Effector memory CD8-positive, alpha-beta T cell (primary cell): ENCODE measurements at regions not wholly inside any gene's neighbourhood (a gene's known extent, or its start where the extent isn't known, plus 50 kb on each side); places are given as distances from the start of the nearest gene placed in this dataset.
"Not testable (repeated sequence)": the region's sequence is repeated elsewhere in the genome, so short reads cannot be mapped to it uniquely, and the experiment has no call there.

ENCODE experiments used
- ATAC-seq: fragments of 150-1000 bp; cut with Tn5 transposase; replicated peaks from 2 replicates; pipeline ENCODE4 v1.10.0; 2021; ENCODE audit warnings: mild to moderate bottlenecking, moderate library complexity
- DNase-seq, 3 experiments: peaks; one replicate each; pipeline ENCODE4 v3.0.0; 2021
- H3K27ac Mint-ChIP-seq, 2 donors: one replicate each; pipeline ENCODE4 v1.8.0; 2022; ENCODE audit warnings: mild to moderate bottlenecking in 2 of 2, mixed read lengths in 2 of 2, moderate library complexity in 2 of 2
- H3K27me3 Mint-ChIP-seq, 2 donors: one replicate each; pipeline ENCODE4 v1.8.0; 2022; ENCODE audit warnings: mixed read lengths in 2 of 2
- H3K36me3 Mint-ChIP-seq: one replicate; pipeline ENCODE4 v1.8.0; 2022; ENCODE audit warnings: mild to moderate bottlenecking, moderate library complexity, mixed read lengths; ENCODE audit not compliant: insufficient read depth
- H3K4me1 Mint-ChIP-seq, 2 donors: one replicate each; pipeline ENCODE4 v1.8.0; 2022; ENCODE audit warnings: low read depth in 2 of 2, mixed read lengths in 2 of 2
- H3K4me3 Mint-ChIP-seq, 2 donors: one replicate each; pipeline ENCODE4 v1.8.0; 2022; ENCODE audit warnings: mild to moderate bottlenecking in 2 of 2, mixed read lengths in 2 of 2, moderate library complexity in 2 of 2
- H3K9me3 Mint-ChIP-seq, 2 donors: one replicate each; pipeline ENCODE4 v1.8.0; 2022; ENCODE audit warnings: mixed read lengths in 2 of 2

DNA sequence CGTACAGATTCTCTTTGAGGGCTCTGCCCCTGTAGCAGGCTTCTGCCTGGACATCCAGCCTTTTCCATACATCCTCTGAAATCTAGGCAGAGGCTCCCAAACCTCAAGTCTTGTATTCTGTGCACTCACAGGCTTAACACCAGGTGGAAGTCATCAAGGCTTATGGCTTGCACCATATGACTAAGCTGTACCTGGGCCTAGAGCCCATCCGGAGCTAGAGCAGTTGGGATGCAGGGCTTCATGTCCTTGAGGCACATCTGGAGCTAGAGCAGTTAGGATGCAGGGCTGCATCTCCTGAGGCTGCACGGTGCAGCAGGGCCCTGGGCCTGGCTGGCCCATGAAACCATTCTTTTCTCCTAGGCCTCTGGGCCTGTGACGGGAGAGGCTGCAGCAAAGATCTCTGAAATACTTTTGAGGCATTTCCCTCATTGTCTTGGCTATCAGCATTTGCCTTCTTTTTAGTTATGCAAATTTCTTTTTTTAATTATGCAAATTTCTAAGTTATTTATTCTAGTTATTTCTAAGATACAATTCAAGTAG, 98.7 kb downstream of the CD24 start:
- H3K36me3 Mint-ChIP-seq = no peaks in the 10 kb centered on the region
- H3K4me1 Mint-ChIP-seq = no peaks in the 10 kb centered on the region
- ATAC-seq (no peak), DNase-seq (no peak)
- H3K4me3 Mint-ChIP-seq = no peak overlapping the region
- H3K27me3 Mint-ChIP-seq = peaks cover 0 to 12% of the 10 kb centered on the region in 2 donors
- no peaks in the 10 kb centered on the region for H3K9me3 Mint-ChIP-seq
- H3K27ac Mint-ChIP-seq = no peak overlapping the region

DNA sequence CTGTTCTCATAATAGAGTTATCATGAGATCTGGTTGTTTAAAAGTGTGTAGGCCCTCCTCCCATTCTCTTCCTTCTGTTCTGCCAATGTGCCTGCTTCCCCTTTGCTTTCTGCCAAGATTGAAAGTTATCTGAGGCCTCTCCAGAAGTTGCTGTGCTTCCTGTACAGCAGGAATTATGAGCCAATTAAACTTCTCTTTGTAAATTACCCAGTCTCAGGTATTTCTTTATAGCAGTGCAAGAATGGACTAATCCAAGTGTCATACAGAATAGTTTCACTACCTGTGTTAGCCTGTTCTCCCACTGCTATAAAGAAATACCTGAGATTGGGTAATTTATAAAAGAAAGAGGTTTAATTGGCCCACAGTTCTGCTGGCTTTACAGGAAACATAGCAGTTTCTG, 100.0 kb downstream of the CD24 start:
- Mint-ChIP-seq H3K27me3 (peaks cover 0 to 12% of the 10 kb centered on the region in 2 donors), H3K36me3 (no peaks in the 10 kb centered on the region), H3K4me3 (no peak overlapping the region), H3K9me3 (no peaks in the 10 kb centered on the region), H3K27ac (no peak overlapping the region), H3K4me1 (no peaks in the 10 kb centered on the region)
- ATAC-seq = no peak
- no peak for DNase-seq

DNA sequence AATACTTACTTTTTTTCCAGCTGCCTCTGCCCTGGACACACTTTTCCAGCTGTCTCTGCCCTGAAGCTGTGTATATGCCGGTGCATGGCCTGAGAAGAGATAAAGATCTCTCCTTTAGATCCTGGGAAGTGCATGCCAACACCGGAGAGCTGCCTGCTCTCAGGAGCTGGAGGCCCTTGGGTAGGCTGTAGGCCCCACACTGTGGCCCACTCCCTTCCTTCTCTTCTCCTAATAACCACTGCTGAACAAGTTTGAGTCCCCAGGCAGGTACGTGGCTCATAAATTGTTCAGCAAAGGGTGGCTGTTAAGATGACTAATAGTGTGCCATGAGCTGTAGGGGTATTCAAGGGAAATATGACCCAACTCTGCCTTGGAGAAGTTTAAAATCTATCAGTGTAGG, 102.5 kb downstream of the CD24 start:
- Mint-ChIP-seq H3K9me3 (no peaks in the 10 kb centered on the region), H3K4me1 (no peaks in the 10 kb centered on the region), H3K36me3 (no peaks in the 10 kb centered on the region), H3K27ac (no peak overlapping the region), H3K27me3 (peaks cover 0 to 5% of the 10 kb centered on the region in 2 donors), H3K4me3 (no peak overlapping the region)
- DNase-seq (no peak), ATAC-seq (no peak)

DNA sequence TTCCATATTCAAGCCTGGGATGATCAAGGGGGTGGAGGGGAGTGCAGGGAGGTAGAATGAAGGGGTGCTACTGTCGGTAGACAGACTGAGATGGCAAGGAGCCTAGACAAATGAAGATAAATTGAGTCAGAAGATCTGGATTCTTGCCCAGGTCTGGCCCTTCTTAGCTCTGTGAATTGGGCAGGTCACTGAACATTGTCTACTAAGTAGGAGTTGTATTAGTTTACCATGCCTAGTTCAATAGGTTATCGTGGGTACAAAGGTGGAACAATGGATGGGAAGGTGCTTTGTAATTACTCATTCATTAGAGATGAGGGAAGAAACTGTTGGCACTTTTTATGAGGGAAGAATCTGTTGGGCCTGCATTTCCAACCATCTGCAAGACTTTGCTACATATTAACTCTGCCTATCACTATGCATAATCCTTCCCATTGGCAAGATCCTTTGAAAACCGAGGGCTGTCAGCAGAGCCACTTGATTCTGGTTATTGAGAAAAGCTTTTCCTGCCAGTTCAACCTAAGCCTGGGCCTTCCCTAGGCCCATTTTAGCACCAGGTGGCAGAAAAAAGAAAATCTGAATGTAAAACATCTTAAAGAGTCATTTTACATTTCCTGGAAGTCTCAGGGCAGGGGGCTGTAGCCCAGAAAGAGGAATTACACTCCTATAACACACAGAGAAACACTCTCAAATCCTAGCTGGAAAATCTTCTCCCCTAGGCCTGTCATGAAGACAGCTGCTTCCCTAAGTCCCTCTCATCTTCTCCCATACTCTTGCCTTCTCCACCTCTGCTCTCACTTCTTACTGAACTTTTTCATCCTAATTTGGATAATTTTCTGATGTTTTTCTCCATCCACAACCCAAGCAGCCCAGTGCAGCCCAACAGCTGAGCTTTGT, 103.5 kb downstream of the CD24 start:
- no peak overlapping the region for H3K4me3 Mint-ChIP-seq
- no peak overlapping the region for H3K27ac Mint-ChIP-seq
- no peak for DNase-seq
- ATAC-seq = no peak
- H3K4me1 Mint-ChIP-seq = no peaks in the 10 kb centered on the region
- no peaks in the 10 kb centered on the region for H3K9me3 Mint-ChIP-seq
- H3K27me3 Mint-ChIP-seq = no peaks in the 10 kb centered on the region
- no peaks in the 10 kb centered on the region for H3K36me3 Mint-ChIP-seq

DNA sequence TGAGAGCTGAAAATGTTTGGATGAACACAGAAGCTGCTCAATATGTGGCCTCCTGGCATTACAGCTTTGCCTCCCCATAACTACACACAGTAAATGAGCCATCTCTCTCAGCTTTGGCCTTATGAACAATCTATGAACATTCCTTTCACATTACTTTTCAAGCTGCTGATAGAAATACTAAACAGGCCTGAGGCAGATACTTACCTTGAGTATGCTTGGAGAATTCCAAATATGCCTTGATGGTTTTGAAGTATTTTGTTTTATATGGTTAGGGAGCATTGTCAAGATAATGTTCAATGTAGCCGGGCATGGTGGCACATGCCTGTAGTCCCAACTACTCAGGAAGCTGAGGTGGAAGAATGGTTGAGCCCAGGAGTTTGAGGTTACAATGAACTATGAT, 104.5 kb downstream of the CD24 start:
- H3K36me3 Mint-ChIP-seq = no peaks in the 10 kb centered on the region
- no peak overlapping the region for H3K27ac Mint-ChIP-seq
- no peak for DNase-seq
- no peak overlapping the region for H3K4me3 Mint-ChIP-seq
- no peaks in the 10 kb centered on the region for H3K9me3 Mint-ChIP-seq
- H3K4me1 Mint-ChIP-seq = no peaks in the 10 kb centered on the region
- no peak for ATAC-seq
- peaks cover 0 to 3% of the 10 kb centered on the region in 2 donors for H3K27me3 Mint-ChIP-seq

DNA sequence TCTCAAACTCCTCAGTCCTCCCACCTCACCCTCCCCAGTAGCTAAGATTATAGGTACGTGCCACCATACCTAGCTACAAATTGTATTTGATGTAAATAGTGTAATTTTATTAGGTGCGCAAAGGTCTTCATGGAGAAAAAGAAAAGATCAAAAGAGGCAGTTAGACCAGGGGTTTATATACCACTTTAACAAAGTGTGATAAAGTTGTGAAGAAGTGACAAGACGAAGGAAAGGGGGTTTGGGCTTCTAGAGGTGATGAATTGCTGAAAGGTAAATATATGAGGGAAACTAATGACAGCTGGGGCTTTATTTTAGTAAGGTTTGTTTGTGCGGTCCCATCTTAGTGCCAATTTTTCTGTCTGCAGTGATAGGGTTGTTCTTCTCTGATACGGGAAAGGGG, 105.3 kb downstream of the CD24 start:
- DNase-seq = no peak
- Mint-ChIP-seq H3K36me3 (no peaks in the 10 kb centered on the region), H3K9me3 (no peaks in the 10 kb centered on the region), H3K27me3 (peaks cover 2 to 5% of the 10 kb centered on the region in 2 donors), H3K4me3 (no peak overlapping the region), H3K4me1 (no peaks in the 10 kb centered on the region), H3K27ac (no peak overlapping the region)
- no peak for ATAC-seq

DNA sequence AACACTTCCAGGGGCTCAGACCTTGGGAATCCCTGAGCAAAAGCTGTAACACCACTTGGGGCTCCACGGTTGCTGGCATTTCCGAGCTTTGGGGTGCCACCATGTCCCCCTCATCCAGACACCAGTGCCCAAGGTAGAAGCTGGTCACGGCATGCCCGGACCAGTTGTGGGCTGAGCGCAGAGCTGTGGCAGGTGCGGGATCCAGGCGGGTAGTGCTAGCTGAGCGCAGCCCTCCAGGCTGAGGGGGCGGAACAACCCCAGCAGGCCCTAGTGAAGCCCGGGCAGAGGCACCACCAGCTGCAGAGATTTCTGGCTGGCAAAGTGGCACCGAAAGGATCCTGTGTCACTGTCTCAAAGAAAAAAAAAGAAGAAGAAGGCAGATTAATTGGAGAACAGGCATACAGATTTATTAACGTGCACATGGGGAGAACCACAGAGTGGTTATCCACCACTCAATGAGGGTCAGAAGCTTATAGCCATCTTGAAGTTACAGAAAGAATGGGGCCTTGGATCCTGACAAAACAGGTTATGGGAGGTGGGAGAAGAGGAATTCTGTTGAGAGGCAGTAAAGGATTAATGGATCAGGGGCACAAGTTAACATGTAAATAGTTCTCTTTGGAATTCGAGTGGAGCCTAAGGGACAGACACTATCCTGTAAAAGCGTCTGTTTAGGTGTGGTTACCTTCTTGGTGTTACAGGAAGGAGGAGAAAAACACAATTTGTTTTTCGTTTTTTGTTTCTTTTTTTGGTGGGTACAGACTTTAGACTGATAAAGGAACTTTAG, 107.5 kb downstream of the CD24 start:
- peaks cover 0 to 1% of the 10 kb centered on the region in 2 donors for H3K9me3 Mint-ChIP-seq
- DNase-seq (no peak), ATAC-seq (no peak)
- H3K27ac Mint-ChIP-seq = no peak overlapping the region
- H3K27me3 Mint-ChIP-seq = peaks cover 5 to 23% of the 10 kb centered on the region in 2 donors
- H3K36me3 Mint-ChIP-seq = no peaks in the 10 kb centered on the region
- H3K4me3 Mint-ChIP-seq = no peak overlapping the region
- no peaks in the 10 kb centered on the region for H3K4me1 Mint-ChIP-seq

DNA sequence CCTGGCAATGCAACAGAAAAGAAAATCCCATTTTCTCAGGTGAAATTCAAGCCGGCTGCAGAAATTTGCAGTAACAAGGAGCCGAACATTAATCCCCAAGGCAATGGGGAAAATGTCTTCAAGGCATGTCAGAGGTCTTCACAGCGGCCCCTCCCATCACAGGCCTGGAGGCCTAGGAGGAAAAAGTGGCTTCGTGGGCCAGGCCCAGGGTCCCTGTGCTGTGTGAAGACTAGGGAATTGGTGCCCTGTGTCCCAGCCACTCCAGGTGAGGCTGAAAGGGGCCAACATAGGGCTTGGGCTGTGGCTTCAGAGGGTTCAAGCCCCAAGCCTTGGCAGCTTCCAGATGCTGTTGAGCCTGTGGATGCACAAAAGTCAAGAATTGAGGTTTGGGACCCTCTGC, 111.7 kb downstream of the CD24 start:
- Mint-ChIP-seq H3K4me1 (no peaks in the 10 kb centered on the region), H3K4me3 (no peak overlapping the region), H3K9me3 (peaks cover 0 to 1% of the 10 kb centered on the region in 2 donors), H3K27me3 (peaks cover 26 to 58% of the 10 kb centered on the region in 2 donors), H3K36me3 (no peaks in the 10 kb centered on the region), H3K27ac (no peak overlapping the region)
- DNase-seq (no peak), ATAC-seq (no peak)

DNA sequence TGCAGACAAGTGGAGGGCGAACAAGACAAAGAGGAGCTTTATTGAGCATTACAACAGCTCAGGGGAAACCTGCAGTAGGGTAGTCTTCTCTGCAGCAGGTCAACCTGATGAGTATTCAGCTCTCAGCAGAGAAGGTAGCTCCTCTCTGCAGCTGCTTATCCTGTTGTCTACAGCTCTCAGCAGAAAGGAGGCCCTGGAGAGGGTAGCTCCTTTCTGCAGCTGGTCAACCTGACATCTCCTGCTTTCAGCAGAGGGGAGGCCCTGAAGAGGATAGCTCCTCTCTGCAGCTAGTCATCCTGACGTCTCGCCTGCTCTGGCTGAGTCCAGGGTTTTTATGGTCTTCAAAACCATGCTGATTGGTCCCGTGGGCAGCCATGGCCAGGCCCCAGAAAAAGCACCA, 113.6 kb downstream of the CD24 start:
- Mint-ChIP-seq H3K4me1 (no peaks in the 10 kb centered on the region), H3K27ac (no peak overlapping the region), H3K27me3 (peaks cover 32 to 63% of the 10 kb centered on the region in 2 donors), H3K4me3 (no peak overlapping the region), H3K36me3 (no peaks in the 10 kb centered on the region), H3K9me3 (peaks cover 0 to 1% of the 10 kb centered on the region in 2 donors)
- ATAC-seq (no peak), DNase-seq (no peak)

DNA sequence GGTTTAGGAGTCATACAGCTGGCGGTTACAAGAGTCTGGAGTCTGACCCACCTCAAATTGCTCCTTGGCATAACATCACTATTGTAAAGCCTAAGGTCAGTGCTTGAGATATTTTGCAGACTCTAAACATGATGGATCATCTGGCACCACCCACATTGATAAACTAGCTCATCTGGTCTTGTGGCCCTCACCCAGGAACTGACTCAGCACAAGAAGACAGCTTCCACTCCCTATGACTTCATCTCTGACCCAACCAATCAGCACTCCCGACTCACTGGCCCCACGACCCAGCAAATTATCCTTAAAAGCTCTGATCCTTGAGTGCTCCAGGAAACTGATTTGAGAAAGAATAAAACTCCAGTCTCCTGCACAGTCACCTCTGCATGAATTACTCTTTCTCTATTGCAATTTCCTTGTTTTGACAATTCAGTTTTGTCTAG, 115.9 kb downstream of the CD24 start:
- DNase-seq (no peak), ATAC-seq (no peak)
- no peaks in the 10 kb centered on the region for H3K36me3 Mint-ChIP-seq
- H3K27ac Mint-ChIP-seq = no peak overlapping the region
- peaks cover 0 to 1% of the 10 kb centered on the region in 2 donors for H3K9me3 Mint-ChIP-seq
- no peaks in the 10 kb centered on the region for H3K4me1 Mint-ChIP-seq
- no peak overlapping the region for H3K4me3 Mint-ChIP-seq
- H3K27me3 Mint-ChIP-seq = peaks cover 37 to 70% of the 10 kb centered on the region in 2 donors

DNA sequence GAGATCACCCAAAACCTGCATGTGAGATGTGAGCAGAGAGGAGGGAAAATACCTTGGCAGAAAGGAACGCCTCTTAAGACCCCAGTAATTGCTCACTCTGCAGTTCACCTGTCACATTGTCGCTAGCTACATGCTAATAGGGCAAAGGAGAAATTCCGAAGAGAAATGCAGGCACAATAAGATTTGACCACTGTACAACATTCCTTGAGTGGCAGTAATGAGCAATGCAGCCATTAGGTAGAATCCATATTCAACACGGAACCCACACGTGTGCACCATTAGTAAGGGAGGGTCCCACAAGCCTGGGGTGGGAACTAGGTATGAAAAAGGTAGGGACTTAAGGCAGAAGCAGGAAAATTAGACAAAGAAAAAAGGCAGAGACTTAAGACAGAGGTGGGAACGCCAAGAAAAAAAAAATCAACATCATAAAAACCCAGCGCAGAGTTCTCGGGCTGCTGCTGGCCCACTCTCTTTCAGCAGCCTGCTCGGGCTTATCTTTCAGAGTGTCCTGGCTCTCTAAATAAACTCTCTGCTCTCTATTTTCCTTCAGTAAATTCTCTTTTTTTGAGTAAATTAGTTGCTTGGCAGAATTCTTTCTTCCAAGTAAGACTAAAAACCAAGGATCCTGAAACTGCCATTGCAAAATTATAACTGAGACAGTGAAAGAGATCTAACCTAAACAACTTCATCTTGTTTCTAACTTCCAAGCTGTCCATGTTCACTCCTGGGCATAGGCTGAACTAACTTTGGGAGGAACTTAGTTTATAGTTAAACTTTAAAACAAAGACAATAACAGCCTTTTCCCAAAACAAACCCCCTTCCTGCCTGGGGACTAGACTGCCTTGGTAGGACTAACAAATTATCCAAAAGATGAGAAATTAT, 116.5 kb downstream of the CD24 start:
- DNase-seq = no peak
- no peak for ATAC-seq
- Mint-ChIP-seq H3K4me3 (no peak overlapping the region), H3K27ac (no peak overlapping the region), H3K9me3 (peaks cover 0 to 1% of the 10 kb centered on the region in 2 donors), H3K36me3 (no peaks in the 10 kb centered on the region), H3K4me1 (no peaks in the 10 kb centered on the region), H3K27me3 (peaks cover 37 to 64% of the 10 kb centered on the region in 2 donors)

DNA sequence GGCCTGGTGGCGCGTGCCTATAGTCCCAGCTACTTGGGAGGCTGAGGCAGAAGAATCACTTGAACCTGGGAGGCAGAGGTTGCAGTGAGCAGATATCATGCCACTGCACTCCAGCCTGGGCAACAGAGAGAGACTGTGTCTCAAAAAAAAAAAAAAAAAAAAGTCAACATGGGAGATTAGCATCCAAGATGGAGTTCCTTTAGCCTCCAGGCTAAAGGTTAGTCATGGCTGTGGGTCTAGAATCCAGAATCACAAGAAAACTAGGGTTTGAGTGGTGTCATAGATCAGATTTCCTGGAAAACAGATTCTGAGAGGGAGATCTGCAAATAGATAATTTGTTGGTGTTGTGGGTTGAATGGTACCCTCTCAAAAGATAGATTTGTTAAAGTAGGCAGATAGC, 117.2 kb downstream of the CD24 start:
- H3K27me3 Mint-ChIP-seq = peaks cover 37 to 62% of the 10 kb centered on the region in 2 donors
- not testable (repeated sequence) for H3K27ac Mint-ChIP-seq, DNase-seq, H3K36me3 Mint-ChIP-seq, H3K4me1 Mint-ChIP-seq, H3K4me3 Mint-ChIP-seq, ATAC-seq, H3K9me3 Mint-ChIP-seq
